Activated B cell treated with CpG ODN at 0.5 μM for 24 hours (primary cell): ENCODE measurements at regions not wholly inside any gene's neighbourhood (a gene's known extent, or its start where the extent isn't known, plus 50 kb on each side); places are given as distances from the start of the nearest gene placed in this dataset.

ENCODE experiments used
- ATAC-seq: fragments of 200-7000 bp; cut with Tn5 transposase; one replicate; pipeline ENCODE4 v1.10.0; 2021; ENCODE audit warnings: low read depth, mild to moderate bottlenecking, moderate library complexity
- CTCF ChIA-PET: fragments of 350-600 bp; sonication (Branson Sonifier 250); formaldehyde crosslinking; loops from one replicate; lab custom pipeline; 2021; ENCODE audit warnings: antibody characterized with exemption; lab: Charles Lee
- POLR2A ChIA-PET: fragments of 350-600 bp; sonication (Branson Sonifier 250); formaldehyde crosslinking; loops from one replicate; lab custom pipeline; 2021; ENCODE audit warnings: antibody characterized with exemption; lab: Charles Lee
- DNase-seq: peaks from one replicate; pipeline ENCODE4 v3.0.0; 2022
- H3K27ac Mint-ChIP-seq: one replicate; pipeline ENCODE4 v1.8.0; 2020; ENCODE audit warnings: mixed read lengths
- H3K27me3 Mint-ChIP-seq: one replicate; pipeline ENCODE4 v1.8.0; 2021; ENCODE audit warnings: mixed read lengths
- H3K36me3 Mint-ChIP-seq: one replicate; pipeline ENCODE4 v1.8.0; 2021; ENCODE audit warnings: low read depth, mixed read lengths
- H3K4me1 Mint-ChIP-seq: one replicate; pipeline ENCODE4 v1.8.0; 2021; ENCODE audit warnings: mixed read lengths
- H3K4me3 Mint-ChIP-seq: one replicate; pipeline ENCODE4 v1.8.0; 2020; ENCODE audit warnings: mild to moderate bottlenecking, mixed read lengths
- H3K9me3 Mint-ChIP-seq: one replicate; pipeline ENCODE4 v1.8.0; 2020; ENCODE audit warnings: mixed read lengths
- CTCF ChIP-seq: fragments of 200-600 bp; IDR thresholded peaks from one replicate; pipeline ENCODE4 v1.8.0; 2022; ENCODE audit warnings: antibody characterized with exemption, mild to moderate bottlenecking
- intact Hi-C: fragments of 100-400 bp; cut with micrococcal nuclease; formaldehyde crosslinking; loops from one replicate; pipeline ENCODE4 v1.15.1; 2024

GRCh38 chr5:82603033-82603987 lies 325.2 kb upstream of the RPS23 start:
- Mint-ChIP-seq H3K27ac (no peak overlapping the region), H3K36me3 (no peaks in the 10 kb centered on the region), H3K4me1 (no peaks in the 10 kb centered on the region), H3K9me3 (peaks cover 11% of the 10 kb centered on the region), H3K4me3 (no peak overlapping the region), H3K27me3 (no peaks in the 10 kb centered on the region)
- no peak for DNase-seq
- CTCF ChIA-PET, result interaction anchor here (0.7 kb wide), 1 partner anchor 9 kb away, joined by 3 read pairs; no protein-coding TSS in a partner anchor
- no peak for ATAC-seq
- POLR2A ChIA-PET, result no interaction called here
- intact Hi-C loops, result no loop called here
- TF ChIP-seq CTCF, result no peak

GRCh38 chr5:82601861-82602260 lies 323.7 kb upstream of the RPS23 start:
- ChIA-PET CTCF (no interaction called here), POLR2A (no interaction called here)
- no peak for TF ChIP-seq CTCF
- DNase-seq (no peak), ATAC-seq (no peak)
- no peaks in the 10 kb centered on the region for H3K36me3 Mint-ChIP-seq
- no peaks in the 10 kb centered on the region for H3K27me3 Mint-ChIP-seq
- peaks cover 6% of the 10 kb centered on the region for H3K9me3 Mint-ChIP-seq
- intact Hi-C loops, result no loop called here
- H3K4me1 Mint-ChIP-seq, result no peaks in the 10 kb centered on the region
- no peak overlapping the region for H3K27ac Mint-ChIP-seq
- H3K4me3 Mint-ChIP-seq, result no peak overlapping the region

DNA sequence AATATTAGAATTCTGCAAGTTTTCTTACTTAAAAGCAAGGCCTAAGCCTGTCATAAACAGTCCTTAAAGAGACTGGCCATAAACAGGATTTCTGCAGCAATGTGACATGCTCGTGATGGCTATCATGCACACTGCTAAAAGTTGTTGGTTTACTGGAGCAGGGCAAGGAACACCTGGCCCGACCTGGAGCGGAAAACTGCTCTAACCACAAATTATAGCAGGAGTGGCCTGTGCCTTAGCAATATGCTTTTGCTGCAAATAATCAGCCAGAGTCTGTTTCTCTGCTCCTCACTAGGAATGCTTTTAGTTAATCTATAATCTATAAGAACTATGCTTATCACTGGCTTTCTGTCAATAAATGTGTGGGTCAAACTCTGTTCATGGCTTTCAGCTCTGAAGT lies 322.9 kb upstream of the RPS23 start:
- Mint-ChIP-seq H3K9me3 (peaks cover 3% of the 10 kb centered on the region), H3K27me3 (no peaks in the 10 kb centered on the region), H3K36me3 (no peaks in the 10 kb centered on the region), H3K4me1 (no peaks in the 10 kb centered on the region), H3K4me3 (no peak overlapping the region), H3K27ac (no peak overlapping the region)
- CTCF ChIA-PET, result no interaction called here
- intact Hi-C loops, result no loop called here
- POLR2A ChIA-PET, result no interaction called here
- DNase-seq, result no peak
- TF ChIP-seq CTCF, result no peak
- ATAC-seq, result no peak

DNA sequence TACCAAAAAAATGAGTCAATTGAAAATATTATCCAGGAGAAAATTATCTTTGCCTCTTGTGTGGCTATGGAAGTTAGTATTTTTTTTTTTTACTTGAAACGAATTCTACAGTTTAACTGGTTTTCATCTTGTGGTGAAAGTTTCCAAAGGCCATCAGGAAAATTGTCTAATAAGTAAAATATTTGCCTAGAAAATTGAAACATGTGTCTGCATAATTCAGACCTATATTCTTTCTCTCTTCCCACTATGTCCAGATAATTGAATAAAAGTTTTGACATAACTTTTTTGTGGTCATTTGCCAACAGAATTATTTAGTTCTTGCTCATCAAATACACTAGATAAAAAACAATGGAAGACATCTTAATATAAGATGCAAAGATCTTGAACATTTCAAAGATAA lies 321.5 kb upstream of the RPS23 start:
- POLR2A ChIA-PET, result no interaction called here
- no peak for TF ChIP-seq CTCF
- Mint-ChIP-seq H3K4me3 (no peak overlapping the region), H3K27me3 (no peaks in the 10 kb centered on the region), H3K4me1 (no peaks in the 10 kb centered on the region), H3K27ac (no peak overlapping the region), H3K9me3 (no peaks in the 10 kb centered on the region), H3K36me3 (no peaks in the 10 kb centered on the region)
- CTCF ChIA-PET, result no interaction called here
- intact Hi-C loops, result no loop called here
- no peak for ATAC-seq
- DNase-seq, result no peak

DNA sequence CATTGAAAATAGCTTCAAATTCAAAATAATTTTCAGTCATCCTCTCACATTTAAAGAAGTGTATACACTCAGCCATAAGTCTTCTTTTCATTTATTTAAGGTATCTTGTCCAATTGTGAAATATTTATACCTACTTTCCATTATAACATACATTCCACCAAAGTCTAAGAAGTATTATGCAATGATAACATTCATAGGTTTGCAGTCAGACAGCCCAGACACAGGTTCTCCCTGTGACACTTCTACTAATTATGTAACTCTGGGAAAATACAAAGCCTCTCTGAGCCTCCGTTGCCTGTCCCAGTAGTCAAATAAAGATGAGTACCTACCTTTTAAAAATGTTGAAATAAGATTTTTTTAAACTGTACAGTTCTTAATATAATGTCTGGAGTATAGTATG lies 320.9 kb upstream of the RPS23 start:
- ChIA-PET CTCF (no interaction called here), POLR2A (no interaction called here)
- DNase-seq, result no peak
- H3K27me3 Mint-ChIP-seq, result no peaks in the 10 kb centered on the region
- intact Hi-C loops, result no loop called here
- H3K4me1 Mint-ChIP-seq, result no peaks in the 10 kb centered on the region
- TF ChIP-seq CTCF, result no peak
- no peak for ATAC-seq
- H3K36me3 Mint-ChIP-seq, result no peaks in the 10 kb centered on the region
- H3K4me3 Mint-ChIP-seq, result no peak overlapping the region
- no peak overlapping the region for H3K27ac Mint-ChIP-seq
- no peaks in the 10 kb centered on the region for H3K9me3 Mint-ChIP-seq
